NCI-H345 treated with DMSO at 0.1 percent for 48 hours (cell line): ENCODE measurements at regions not wholly inside any gene's neighbourhood (a gene's known extent, or its start where the extent isn't known, plus 50 kb on each side); places are given as distances from the start of the nearest gene placed in this dataset.

Experiments
- DNase-seq: peaks from one replicate; lab custom pipeline; 2025; ENCODE audit not compliant: unreplicated experiment; lab: John Stamatoyannopoulos, UW

- DNase-seq = no peak
These were observed 89.3 kb upstream of the UGT8 start for GRCh38 chr4:114509340-114509739.

- no peak for DNase-seq
These were observed 85.9 kb upstream of the UGT8 start for GRCh38 chr4:114512595-114513295.

GRCh38 chr4:114519368-114519767, 79.2 kb upstream of the UGT8 start:
- no peak for DNase-seq

GRCh38 chr4:114527170-114527569, 71.4 kb upstream of the UGT8 start:
- no peak for DNase-seq

- no peak for DNase-seq
These were observed 71.0 kb upstream of the UGT8 start for GRCh38 chr4:114527637-114528036.

- DNase-seq = no peak
These were observed 62.9 kb upstream of the UGT8 start for GRCh38 chr4:114535725-114536124.

GRCh38 chr4:114537352-114537751, 61.3 kb upstream of the UGT8 start:
- DNase-seq = no peak

GRCh38 chr4:114538012-114538617, 60.5 kb upstream of the UGT8 start:
- no peak for DNase-seq

- no peak for DNase-seq
These were observed 58.6 kb upstream of the UGT8 start for GRCh38 chr4:114539985-114540384.

GRCh38 chr4:114547340-114548134, 51.1 kb upstream of the UGT8 start:
- no peak for DNase-seq
